Osteoblast (primary cell): ENCODE measurements at regions not wholly inside any gene's neighbourhood (a gene's known extent, or its start where the extent isn't known, plus 50 kb on each side); places are given as distances from the start of the nearest gene placed in this dataset.
"Not testable (repeated sequence)": the region's sequence is repeated elsewhere in the genome, so short reads cannot be mapped to it uniquely, and the experiment has no call there.

Source experiments
- DNase-seq: peaks from one replicate; pipeline ENCODE4 v3.0.0; 2011; ENCODE audit warnings: low spot score, mixed read lengths; ENCODE audit not compliant: insufficient read length; ENCODE audit errors: missing footprints
- H2AFZ ChIP-seq: 2 replicates; pipeline ENCODE4 v1.6.0; 2011; ENCODE audit warnings: mild to moderate bottlenecking, low read length
- H3K27ac ChIP-seq: 2 replicates; pipeline ENCODE4 v1.5.1; 2011; ENCODE audit warnings: mild to moderate bottlenecking, low read depth, low read length, moderate library complexity
- H3K27me3 ChIP-seq: 2 replicates; pipeline ENCODE4 v1.6.0; 2012; ENCODE audit warnings: mild to moderate bottlenecking, control low read depth, inconsistent platforms, low read length, moderate library complexity; ENCODE audit not compliant: insufficient read depth
- H3K36me3 ChIP-seq: 2 replicates; pipeline ENCODE4 v1.5.1; 2011; ENCODE audit warnings: mild to moderate bottlenecking, low read length, control low read depth, moderate library complexity; ENCODE audit not compliant: insufficient read depth
- H3K4me1 ChIP-seq: 2 replicates; pipeline ENCODE4 v1.5.1; 2011; ENCODE audit warnings: mild to moderate bottlenecking, low read length, control low read depth, moderate library complexity; ENCODE audit not compliant: insufficient read depth
- H3K4me2 ChIP-seq: 2 replicates; pipeline ENCODE4 v1.6.0; 2011; ENCODE audit warnings: mild to moderate bottlenecking, low read length; ENCODE audit not compliant: insufficient read depth
- H3K4me3 ChIP-seq: fragments of 200-600 bp; sonication (generic); 3 replicates; pipeline ENCODE4 v1.5.1; 2012; ENCODE audit warnings: mild to moderate bottlenecking, low read length, inconsistent platforms; ENCODE audit not compliant: insufficient read depth
- H3K79me2 ChIP-seq: 2 replicates; pipeline ENCODE4 v1.6.0; 2012; ENCODE audit warnings: mild to moderate bottlenecking, low read length, control low read depth, inconsistent platforms; ENCODE audit not compliant: insufficient read depth
- H3K9me3 ChIP-seq: 2 replicates; pipeline ENCODE4 v1.5.1; 2011; ENCODE audit warnings: low read depth, low read length, control low read depth
- H4K20me1 ChIP-seq: 2 replicates; pipeline ENCODE4 v1.6.0; 2012; ENCODE audit warnings: mild to moderate bottlenecking, low read length, control low read depth; ENCODE audit not compliant: insufficient read depth
- TF ChIP-seq, protein P1 (sequence below): IDR thresholded peaks from 2 replicates; pipeline ENCODE4 v1.5.1; 2011; ENCODE audit warnings: mild to moderate bottlenecking, low read depth, low read length, moderate library complexity; ENCODE audit errors: extremely low read depth

DNA sequence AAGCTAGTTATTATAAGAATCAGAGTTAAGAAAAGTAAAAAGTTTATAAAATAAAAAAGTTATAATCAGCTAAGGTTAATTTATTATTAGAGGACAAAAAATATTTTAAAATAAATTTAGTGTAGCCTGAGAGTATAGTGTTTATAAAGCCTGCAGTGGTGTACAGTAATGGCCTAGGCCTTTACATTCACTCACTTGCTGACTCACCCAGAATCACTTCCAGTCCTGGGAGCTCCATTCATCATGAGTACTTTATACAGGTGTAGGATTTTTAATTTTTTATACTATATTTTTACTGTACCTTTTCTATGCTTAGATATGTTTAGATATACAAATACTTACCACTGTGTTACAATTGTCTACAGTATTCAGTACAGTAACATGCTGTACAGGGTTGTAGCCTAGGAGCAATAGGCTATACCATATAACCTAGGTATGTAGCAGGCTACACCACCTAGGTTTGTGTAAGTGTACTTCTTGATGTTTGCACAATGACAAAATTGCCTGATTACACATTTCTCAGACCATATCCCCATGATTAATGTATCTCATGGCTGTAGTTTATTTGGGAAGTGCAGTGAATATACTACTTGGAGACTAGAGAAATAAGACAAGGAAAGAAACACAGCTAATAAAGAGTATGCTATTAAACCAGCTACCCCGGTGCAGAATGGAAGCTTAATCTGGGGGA lies 101.9 kb upstream of the GALNT15 start:
- Histone ChIP-seq H4K20me1 (no peaks in the 10 kb centered on the region), H2AFZ (no peak overlapping the region), H3K4me1 (peaks cover 38% of the 10 kb centered on the region), H3K79me2 (no peaks in the 10 kb centered on the region), H3K27ac (peak overlapping the region; percentile 75), H3K4me3 (no peak overlapping the region), H3K4me2 (no peak overlapping the region), H3K36me3 (no peaks in the 10 kb centered on the region), H3K9me3 (peaks cover 4% of the 10 kb centered on the region), H3K27me3 (no peaks in the 10 kb centered on the region)
- TF ChIP-seq, protein P1, sequence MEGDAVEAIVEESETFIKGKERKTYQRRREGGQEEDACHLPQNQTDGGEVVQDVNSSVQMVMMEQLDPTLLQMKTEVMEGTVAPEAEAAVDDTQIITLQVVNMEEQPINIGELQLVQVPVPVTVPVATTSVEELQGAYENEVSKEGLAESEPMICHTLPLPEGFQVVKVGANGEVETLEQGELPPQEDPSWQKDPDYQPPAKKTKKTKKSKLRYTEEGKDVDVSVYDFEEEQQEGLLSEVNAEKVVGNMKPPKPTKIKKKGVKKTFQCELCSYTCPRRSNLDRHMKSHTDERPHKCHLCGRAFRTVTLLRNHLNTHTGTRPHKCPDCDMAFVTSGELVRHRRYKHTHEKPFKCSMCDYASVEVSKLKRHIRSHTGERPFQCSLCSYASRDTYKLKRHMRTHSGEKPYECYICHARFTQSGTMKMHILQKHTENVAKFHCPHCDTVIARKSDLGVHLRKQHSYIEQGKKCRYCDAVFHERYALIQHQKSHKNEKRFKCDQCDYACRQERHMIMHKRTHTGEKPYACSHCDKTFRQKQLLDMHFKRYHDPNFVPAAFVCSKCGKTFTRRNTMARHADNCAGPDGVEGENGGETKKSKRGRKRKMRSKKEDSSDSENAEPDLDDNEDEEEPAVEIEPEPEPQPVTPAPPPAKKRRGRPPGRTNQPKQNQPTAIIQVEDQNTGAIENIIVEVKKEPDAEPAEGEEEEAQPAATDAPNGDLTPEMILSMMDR = no peak
- no peak for DNase-seq

DNA sequence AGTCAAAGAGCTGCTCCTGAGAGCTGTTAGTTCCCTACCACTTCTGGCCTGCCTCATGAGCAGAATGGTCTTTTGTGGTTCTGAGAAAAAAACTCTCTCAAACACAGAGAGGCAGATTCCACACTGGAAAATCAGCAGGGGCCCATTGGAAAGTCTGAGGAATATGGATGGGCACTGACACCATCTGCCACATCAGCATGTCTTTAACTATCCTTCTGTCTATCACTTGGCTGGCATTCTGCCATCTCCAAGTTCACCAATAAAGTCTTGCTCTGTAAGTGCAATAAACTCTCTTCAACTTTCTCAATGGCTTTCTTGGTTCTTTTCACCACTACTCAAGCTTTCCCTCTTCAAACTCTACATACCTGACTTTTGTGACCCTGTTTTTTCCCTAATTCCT lies 101.3 kb upstream of the GALNT15 start:
- TF ChIP-seq, protein P1 = no peak
- peaks cover 4% of the 10 kb centered on the region for H3K9me3 ChIP-seq
- H3K27me3 ChIP-seq = no peaks in the 10 kb centered on the region
- no peaks in the 10 kb centered on the region for H4K20me1 ChIP-seq
- H3K36me3 ChIP-seq = no peaks in the 10 kb centered on the region
- peak overlapping the region; percentile 75 for H3K27ac ChIP-seq
- no peak overlapping the region for H2AFZ ChIP-seq
- no peak for DNase-seq
- peaks cover 31% of the 10 kb centered on the region for H3K4me1 ChIP-seq
- H3K4me2 ChIP-seq = no peak overlapping the region
- no peak overlapping the region for H3K4me3 ChIP-seq
- H3K79me2 ChIP-seq = no peaks in the 10 kb centered on the region

DNA sequence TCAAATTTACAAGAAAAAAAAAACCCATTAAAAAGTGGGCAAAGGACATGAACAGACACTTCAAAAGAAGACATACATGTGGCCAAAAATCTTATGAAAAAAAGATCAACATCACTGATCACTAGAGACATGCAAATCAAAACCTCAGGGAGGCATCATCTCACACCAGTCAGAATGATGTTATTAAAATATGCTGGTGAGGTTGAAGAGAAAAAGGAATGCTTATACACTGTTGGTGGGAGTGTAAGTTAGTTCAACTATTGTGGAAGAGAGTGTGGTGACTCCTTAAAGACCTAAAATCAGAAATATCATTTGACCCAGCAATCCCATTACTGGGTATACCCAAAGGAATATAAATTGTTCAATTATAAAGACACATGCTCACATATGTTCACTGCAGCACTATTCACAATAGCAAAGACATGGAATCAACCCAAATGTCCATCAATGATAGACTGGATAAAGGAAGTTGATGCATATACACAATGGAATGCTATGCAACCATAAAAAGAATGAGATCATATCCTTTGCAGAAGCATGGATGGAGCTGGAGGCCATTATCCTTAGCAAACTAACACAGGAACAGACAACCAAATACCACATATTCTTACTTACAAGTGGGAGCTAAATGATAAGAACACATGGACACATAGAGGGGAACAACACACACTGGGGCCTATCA lies 100.3 kb upstream of the GALNT15 start:
- not testable (repeated sequence) for H3K79me2 ChIP-seq, DNase-seq, H3K27me3 ChIP-seq, H3K36me3 ChIP-seq, H3K9me3 ChIP-seq, H3K4me2 ChIP-seq, H4K20me1 ChIP-seq, H3K4me3 ChIP-seq
- peak overlapping the region; percentile 13 for H2AFZ ChIP-seq
- peak overlapping the region; percentile 75 for H3K27ac ChIP-seq
- H3K4me1 ChIP-seq = peaks cover 25% of the 10 kb centered on the region

DNA sequence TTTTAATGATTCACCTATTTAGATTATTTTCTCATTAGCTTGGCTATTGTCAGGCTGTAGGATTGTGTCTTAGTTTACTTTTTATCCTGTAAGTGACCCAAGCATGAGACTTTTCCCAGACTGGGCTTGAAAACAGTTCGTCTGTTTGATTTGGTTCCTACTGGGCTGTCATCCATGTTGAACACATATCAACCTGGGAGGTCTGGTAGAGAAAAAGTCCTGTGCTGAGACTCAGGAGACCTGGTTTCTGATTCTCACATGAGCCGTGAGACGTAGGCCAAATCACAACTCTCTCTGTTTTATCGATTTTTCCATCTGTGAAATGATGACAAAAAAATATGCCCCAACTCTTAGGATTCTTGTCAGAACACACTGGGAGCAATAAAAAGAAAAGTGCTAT lies 98.8 kb upstream of the GALNT15 start:
- Histone ChIP-seq H3K4me2 (no peak overlapping the region), H3K4me1 (peaks cover 25% of the 10 kb centered on the region), H4K20me1 (no peaks in the 10 kb centered on the region), H3K9me3 (peaks cover 4% of the 10 kb centered on the region), H3K36me3 (no peaks in the 10 kb centered on the region), H3K79me2 (no peaks in the 10 kb centered on the region), H3K27ac (no peak overlapping the region), H2AFZ (no peak overlapping the region), H3K27me3 (no peaks in the 10 kb centered on the region), H3K4me3 (no peak overlapping the region)
- DNase-seq = no peak
- TF ChIP-seq, protein P1 = no peak
